HEK293 (cell line): ENCODE measurements at regions not wholly inside any gene's neighbourhood (a gene's known extent, or its start where the extent isn't known, plus 50 kb on each side); places are given as distances from the start of the nearest gene placed in this dataset.

Source experiments
- CTCF ChIA-PET: fragments of 350-600 bp; formaldehyde crosslinking; extraction: SDS; loops from one replicate; lab custom pipeline; 2021; ENCODE audit warnings: antibody characterized with exemption; lab: Yijun Ruan, JAX
- POLR2A ChIA-PET: fragments of 300-600 bp; formaldehyde crosslinking; extraction: SDS; loops from one replicate; lab custom pipeline; 2020; ENCODE audit warnings: antibody characterized with exemption, inconsistent platforms; lab: Yijun Ruan, JAX
- H3K27ac ChIP-seq: fragments of 200-500 bp; sonication (Bioruptor generic); 2 replicates; pipeline ENCODE4 v1.5.1; 2014; ENCODE audit warnings: low read depth, low read length, control low read depth, inconsistent platforms; ENCODE audit errors: extremely low read depth
- H3K36me3 ChIP-seq, 2 experiments: fragments of 200-500 bp in 1 of 2; sonication (Bioruptor generic) in 1 of 2; 1 replicate in 1 of 2; 2 replicates in 1 of 2; pipeline ENCODE4 v1.5.1; 2014 to 2017; ENCODE audit warnings: inconsistent platforms in 2 of 2, low read length in 2 of 2; ENCODE audit not compliant: control insufficient read depth in 2 of 2, insufficient read depth in 1 of 2
- H3K4me1 ChIP-seq: fragments of 200-500 bp; sonication (Bioruptor generic); 2 replicates; pipeline ENCODE4 v1.5.1; 2014; ENCODE audit warnings: mild to moderate bottlenecking, low read length, inconsistent platforms; ENCODE audit not compliant: control insufficient read depth, insufficient read depth
- H3K4me3 ChIP-seq: 2 replicates; pipeline ENCODE4 v1.5.1; 2011; ENCODE audit warnings: low read depth, mild to moderate bottlenecking, control low read depth, low read length, moderate library complexity
- H3K9me3 ChIP-seq: fragments of 200-500 bp; sonication (Bioruptor generic); 2 replicates; pipeline ENCODE4 v1.5.1; 2014; ENCODE audit warnings: low read depth, low read length, inconsistent platforms; ENCODE audit not compliant: control insufficient read depth, insufficient read depth
- BCL11B ChIP-seq: fragments of 450-650 bp; formaldehyde crosslinking; IDR thresholded peaks from 2 replicates; pipeline ENCODE4 v1.5.1; 2016; ENCODE audit warnings: low read depth, missing biosample characterization, missing genetic modification characterization
- ELK4 ChIP-seq: IDR thresholded peaks from 2 replicates; pipeline ENCODE4 v1.6.1; 2011; ENCODE audit warnings: mild to moderate bottlenecking, low read depth, low read length, borderline replicate concordance
- MEIS1 ChIP-seq: sonication (generic); formaldehyde crosslinking; IDR thresholded peaks from 2 replicates; pipeline ENCODE4 v1.8.1; 2022; ENCODE audit warnings: missing genetic modification reagents, mild to moderate bottlenecking, borderline replicate concordance
- TRIM28 ChIP-seq: IDR thresholded peaks from 2 replicates; pipeline ENCODE4 v1.6.1; 2011; ENCODE audit warnings: low read length, control low read depth, borderline replicate concordance
- ZBTB44 ChIP-seq: fragments of 450-650 bp; IDR thresholded peaks from 2 replicates; pipeline ENCODE4 v1.5.1; 2018; ENCODE audit warnings: missing biosample characterization, mild to moderate bottlenecking, missing genetic modification characterization
- ZNF140 ChIP-seq: fragments of 450-650 bp; formaldehyde crosslinking; IDR thresholded peaks from 2 replicates; pipeline ENCODE4 v1.5.1; 2016; ENCODE audit warnings: missing biosample characterization, missing genetic modification characterization
- ZNF175 ChIP-seq: fragments of 450-650 bp; formaldehyde crosslinking; IDR thresholded peaks from 2 replicates; pipeline ENCODE4 v1.5.1; 2016; ENCODE audit warnings: missing biosample characterization, missing genetic modification characterization
- ZNF19 ChIP-seq: fragments of 450-650 bp; formaldehyde crosslinking; IDR thresholded peaks from 2 replicates; pipeline ENCODE4; 2016; ENCODE audit warnings: missing biosample characterization, missing genetic modification characterization, low read depth
- ZNF2 ChIP-seq: fragments of 450-650 bp; formaldehyde crosslinking; IDR thresholded peaks from 2 replicates; pipeline ENCODE4 v1.5.1; 2016; ENCODE audit warnings: missing biosample characterization, missing genetic modification characterization
- ZNF223 ChIP-seq: fragments of 450-650 bp; formaldehyde crosslinking; IDR thresholded peaks from 2 replicates; pipeline ENCODE4 v1.5.1; 2016; ENCODE audit warnings: missing biosample characterization, missing genetic modification characterization
- ZNF24 ChIP-seq: fragments of 450-650 bp; formaldehyde crosslinking; IDR thresholded peaks from 2 replicates; pipeline ENCODE4 v1.5.1; 2016; ENCODE audit warnings: missing biosample characterization, missing genetic modification characterization
- ZNF341 ChIP-seq: fragments of 450-650 bp; formaldehyde crosslinking; IDR thresholded peaks from 2 replicates; pipeline ENCODE4; 2016; ENCODE audit warnings: low read depth, missing biosample characterization, missing genetic modification characterization
- ZNF366 ChIP-seq: fragments of 450-650 bp; formaldehyde crosslinking; conservative IDR thresholded peaks from 2 replicates; pipeline ENCODE4 v1.5.1; 2016; ENCODE audit warnings: missing biosample characterization, missing genetic modification characterization
- ZNF37A ChIP-seq: fragments of 450-650 bp; IDR thresholded peaks from 2 replicates; pipeline ENCODE4 v1.5.1; 2018; ENCODE audit warnings: missing biosample characterization, missing genetic modification characterization
- ZNF529 ChIP-seq: fragments of 450-650 bp; formaldehyde crosslinking; IDR thresholded peaks from 2 replicates; pipeline ENCODE4 v1.5.1; 2017; ENCODE audit warnings: missing genetic modification characterization, missing biosample characterization; ENCODE audit not compliant: insufficient replicate concordance
- ZNF596 ChIP-seq: fragments of 450-650 bp; IDR thresholded peaks from 2 replicates; pipeline ENCODE4 v1.5.0; 2018; ENCODE audit warnings: missing biosample characterization, mild to moderate bottlenecking, missing genetic modification characterization, moderate library complexity
- ZNF600 ChIP-seq: fragments of 450-650 bp; formaldehyde crosslinking; IDR thresholded peaks from 2 replicates; pipeline ENCODE4 v1.5.1; 2016; ENCODE audit warnings: missing biosample characterization, missing genetic modification characterization
- ZNF660 ChIP-seq: fragments of 450-650 bp; IDR thresholded peaks from 2 replicates; pipeline ENCODE4 v1.5.1; 2018; ENCODE audit warnings: missing biosample characterization, mild to moderate bottlenecking, missing genetic modification characterization
- ZNF670 ChIP-seq: fragments of 450-650 bp; formaldehyde crosslinking; IDR thresholded peaks from 2 replicates; pipeline ENCODE4 v1.5.1; 2016; ENCODE audit warnings: missing biosample characterization, missing genetic modification characterization, low read depth
- ZNF785 ChIP-seq: fragments of 450-650 bp; formaldehyde crosslinking; IDR thresholded peaks from 2 replicates; pipeline ENCODE4 v1.5.1; 2016; ENCODE audit warnings: missing biosample characterization, missing genetic modification characterization
- ZSCAN18 ChIP-seq: fragments of 450-650 bp; formaldehyde crosslinking; IDR thresholded peaks from 2 replicates; pipeline ENCODE4 v1.5.1; 2016; ENCODE audit warnings: missing biosample characterization, missing genetic modification characterization
- ZSCAN4 ChIP-seq: fragments of 450-650 bp; formaldehyde crosslinking; IDR thresholded peaks from 2 replicates; pipeline ENCODE4 v1.5.1; 2017; ENCODE audit warnings: missing biosample characterization, missing genetic modification characterization
- ZSCAN5A ChIP-seq: fragments of 450-650 bp; formaldehyde crosslinking; IDR thresholded peaks from 2 replicates; pipeline ENCODE4 v1.5.1; 2016; ENCODE audit warnings: missing biosample characterization, missing genetic modification characterization

GRCh38 chr2:138209009-138209408, 244.7 kb downstream of the HNMT start (continued):
- no peak for TF ChIP-seq ZNF596 (tag by site-specific recombination)
- no peak for TF ChIP-seq ELK4
- TF ChIP-seq ZNF2 (tag by site-specific recombination): no peak
- no peak for TF ChIP-seq ZNF140 (tag by site-specific recombination)

GRCh38 chr2:138210487-138210886, 246.2 kb downstream of the HNMT start:
- POLR2A ChIA-PET: no interaction called here
- H3K36me3 ChIP-seq: no peaks in the 10 kb centered on the region
- H3K4me3 ChIP-seq: no peak overlapping the region
- TF ChIP-seq ZSCAN5A: no peak
- no peak for TF ChIP-seq ZBTB44 (tag by site-specific recombination)
- TF ChIP-seq ZNF600 (tag by site-specific recombination): no peak
- TF ChIP-seq ZNF19 (tag by site-specific recombination): no peak
- TF ChIP-seq TRIM28: no peak
- no peak for TF ChIP-seq ZNF670 (tag by site-specific recombination)
- no peak for TF ChIP-seq ZNF37A (tag by site-specific recombination)
- no peak for TF ChIP-seq MEIS1 (CRISPR knock-in tag)
- TF ChIP-seq ZNF175 (tag by site-specific recombination): no peak
- no peak for TF ChIP-seq ZNF223 (tag by site-specific recombination)
- TF ChIP-seq ZNF24: no peak
- no peak for TF ChIP-seq ZNF366
- no peak for TF ChIP-seq ZSCAN18 (tag by site-specific recombination)
- no peak for TF ChIP-seq ZNF2 (tag by site-specific recombination)
- TF ChIP-seq ZNF529 (tag by site-specific recombination): no peak
- TF ChIP-seq ZNF785: no peak
- TF ChIP-seq ZSCAN4 (tag by site-specific recombination): no peak
- no peak for TF ChIP-seq ZNF341 (tag by site-specific recombination)
- TF ChIP-seq ZNF660 (tag by site-specific recombination): no peak
- TF ChIP-seq BCL11B (tag by site-specific recombination): no peak
- H3K4me1 ChIP-seq: no peaks in the 10 kb centered on the region
- H3K9me3 ChIP-seq: no peaks in the 10 kb centered on the region
- no peak overlapping the region for H3K27ac ChIP-seq
- CTCF ChIA-PET: interaction anchor here (0.9 kb wide), 1 partner anchor 321 kb away, joined by 4 read pairs; no protein-coding TSS in a partner anchor
